Mucosa of rectum (tissue), 2 donors: ENCODE measurements at regions not wholly inside any gene's neighbourhood (a gene's known extent, or its start where the extent isn't known, plus 50 kb on each side); places are given as distances from the start of the nearest gene placed in this dataset.

Experiments used
- H3K27ac ChIP-seq, 2 donors: one replicate each; pipeline ENCODE4 v1.7.0; 2013; ENCODE audit warnings: inconsistent platforms in 2 of 2, low read depth in 2 of 2, low read length in 2 of 2
- H3K27me3 ChIP-seq, 2 donors: one replicate each; pipeline ENCODE4 v1.7.0; 2013; ENCODE audit warnings: low read length in 2 of 2; ENCODE audit not compliant: control insufficient read depth in 2 of 2, insufficient read depth in 2 of 2
- H3K36me3 ChIP-seq, 2 donors: one replicate each; pipeline ENCODE4 v1.7.0; 2013; ENCODE audit warnings: low read length in 2 of 2; ENCODE audit not compliant: control insufficient read depth in 2 of 2, insufficient read depth in 2 of 2
- H3K4me1 ChIP-seq, 2 donors: one replicate each; pipeline ENCODE4 v1.7.0; 2013; ENCODE audit warnings: low read length in 2 of 2, mild to moderate bottlenecking in 1 of 2; ENCODE audit not compliant: control insufficient read depth in 2 of 2, insufficient read depth in 2 of 2
- H3K4me3 ChIP-seq, 2 donors: one replicate each; pipeline ENCODE4 v1.7.0; 2013; ENCODE audit warnings: low read length in 2 of 2
- H3K9ac ChIP-seq, 2 donors: one replicate each; pipeline ENCODE4 v1.7.0; 2013; ENCODE audit warnings: low read length in 2 of 2, low read depth in 1 of 2, mild to moderate bottlenecking in 1 of 2
- H3K9me3 ChIP-seq, 2 donors: one replicate each; pipeline ENCODE4 v1.7.0; 2013; ENCODE audit warnings: low read length in 2 of 2; ENCODE audit not compliant: control insufficient read depth in 2 of 2
- donor health status: healthy.
- donor health status: Normal muscosa, but diverticular disease.

- peaks cover 0 to 3% of the 10 kb centered on the region in 2 donors for H3K9me3 ChIP-seq
- no peak overlapping the region for H3K27ac ChIP-seq
- no peaks in the 10 kb centered on the region for H3K27me3 ChIP-seq
- no peak overlapping the region for H3K9ac ChIP-seq
- no peaks in the 10 kb centered on the region for H3K4me1 ChIP-seq
- H3K36me3 ChIP-seq, result no peaks in the 10 kb centered on the region
- no peak overlapping the region for H3K4me3 ChIP-seq
Observed at GRCh38 chr2:53544871-53545558, 222.6 kb upstream of the CHAC2 start.

GRCh38 chr2:53543083-53543482 is 224.5 kb upstream of the CHAC2 start:
- Histone ChIP-seq H3K27me3 (no peaks in the 10 kb centered on the region), H3K4me3 (no peak overlapping the region), H3K36me3 (no peaks in the 10 kb centered on the region), H3K27ac (no peak overlapping the region), H3K9me3 (peaks cover 0 to 3% of the 10 kb centered on the region in 2 donors), H3K9ac (no peak overlapping the region), H3K4me1 (no peaks in the 10 kb centered on the region)

- Histone ChIP-seq H3K4me3 (no peak overlapping the region), H3K9ac (no peak overlapping the region), H3K27me3 (no peaks in the 10 kb centered on the region), H3K4me1 (no peaks in the 10 kb centered on the region), H3K36me3 (no peaks in the 10 kb centered on the region), H3K27ac (no peak overlapping the region), H3K9me3 (peaks cover 0 to 3% of the 10 kb centered on the region in 2 donors)
Observed at GRCh38 chr2:53536583-53537361, 230.8 kb upstream of the CHAC2 start.

GRCh38 chr2:53535234-53535840 is 232.3 kb upstream of the CHAC2 start:
- Histone ChIP-seq H3K4me3 (no peak overlapping the region), H3K9me3 (no peaks in the 10 kb centered on the region), H3K27ac (no peak overlapping the region), H3K27me3 (no peaks in the 10 kb centered on the region), H3K4me1 (no peaks in the 10 kb centered on the region), H3K9ac (no peak overlapping the region), H3K36me3 (no peaks in the 10 kb centered on the region)

- H3K4me3 ChIP-seq, result no peak overlapping the region
- no peaks in the 10 kb centered on the region for H3K9me3 ChIP-seq
- no peaks in the 10 kb centered on the region for H3K27me3 ChIP-seq
- no peak overlapping the region for H3K9ac ChIP-seq
- H3K36me3 ChIP-seq, result no peaks in the 10 kb centered on the region
- H3K4me1 ChIP-seq, result no peaks in the 10 kb centered on the region
- H3K27ac ChIP-seq, result no peak overlapping the region
Observed at GRCh38 chr2:53530126-53530525, 237.5 kb upstream of the CHAC2 start.

- H3K9me3 ChIP-seq, result no peaks in the 10 kb centered on the region
Observed at GRCh38 chr2:53527056-53527455, 240.5 kb upstream of the CHAC2 start.

GRCh38 chr2:53519918-53520841 is 247.4 kb upstream of the CHAC2 start:
- H3K27ac ChIP-seq, result no peak overlapping the region

More at GRCh38 chr2:53527056-53527455, 240.5 kb upstream of the CHAC2 start:
- Histone ChIP-seq H3K4me1 (no peaks in the 10 kb centered on the region), H3K9ac (no peak overlapping the region), H3K27ac (no peak overlapping the region), H3K36me3 (no peaks in the 10 kb centered on the region), H3K27me3 (no peaks in the 10 kb centered on the region), H3K4me3 (no peak overlapping the region)

GRCh38 chr2:53517406-53517805 is 250.2 kb upstream of the CHAC2 start:
- Histone ChIP-seq H3K4me3 (no peak overlapping the region), H3K36me3 (no peaks in the 10 kb centered on the region), H3K27me3 (no peaks in the 10 kb centered on the region), H3K27ac (no peak overlapping the region), H3K9ac (no peak overlapping the region), H3K4me1 (no peaks in the 10 kb centered on the region), H3K9me3 (no peaks in the 10 kb centered on the region)

More at GRCh38 chr2:53519918-53520841, 247.4 kb upstream of the CHAC2 start:
- Histone ChIP-seq H3K9me3 (no peaks in the 10 kb centered on the region), H3K4me3 (no peak overlapping the region), H3K4me1 (no peaks in the 10 kb centered on the region), H3K27me3 (no peaks in the 10 kb centered on the region), H3K9ac (no peak overlapping the region), H3K36me3 (no peaks in the 10 kb centered on the region)

- Histone ChIP-seq H3K27me3 (no peaks in the 10 kb centered on the region), H3K4me1 (no peaks in the 10 kb centered on the region), H3K36me3 (no peaks in the 10 kb centered on the region), H3K9ac (no peak overlapping the region), H3K4me3 (no peak overlapping the region), H3K9me3 (no peaks in the 10 kb centered on the region), H3K27ac (no peak overlapping the region)
Observed at GRCh38 chr2:53516650-53517049, 251.0 kb upstream of the CHAC2 start.
